ENCODE measurements at regions not wholly inside any gene's neighbourhood (a gene's known extent, or its start where the extent isn't known, plus 50 kb on each side); places are given as distances from the start of the nearest gene placed in this dataset.
"Not testable (repeated sequence)": the region's sequence is repeated elsewhere in the genome, so short reads cannot be mapped to it uniquely, and the experiment has no call there.

DNA sequence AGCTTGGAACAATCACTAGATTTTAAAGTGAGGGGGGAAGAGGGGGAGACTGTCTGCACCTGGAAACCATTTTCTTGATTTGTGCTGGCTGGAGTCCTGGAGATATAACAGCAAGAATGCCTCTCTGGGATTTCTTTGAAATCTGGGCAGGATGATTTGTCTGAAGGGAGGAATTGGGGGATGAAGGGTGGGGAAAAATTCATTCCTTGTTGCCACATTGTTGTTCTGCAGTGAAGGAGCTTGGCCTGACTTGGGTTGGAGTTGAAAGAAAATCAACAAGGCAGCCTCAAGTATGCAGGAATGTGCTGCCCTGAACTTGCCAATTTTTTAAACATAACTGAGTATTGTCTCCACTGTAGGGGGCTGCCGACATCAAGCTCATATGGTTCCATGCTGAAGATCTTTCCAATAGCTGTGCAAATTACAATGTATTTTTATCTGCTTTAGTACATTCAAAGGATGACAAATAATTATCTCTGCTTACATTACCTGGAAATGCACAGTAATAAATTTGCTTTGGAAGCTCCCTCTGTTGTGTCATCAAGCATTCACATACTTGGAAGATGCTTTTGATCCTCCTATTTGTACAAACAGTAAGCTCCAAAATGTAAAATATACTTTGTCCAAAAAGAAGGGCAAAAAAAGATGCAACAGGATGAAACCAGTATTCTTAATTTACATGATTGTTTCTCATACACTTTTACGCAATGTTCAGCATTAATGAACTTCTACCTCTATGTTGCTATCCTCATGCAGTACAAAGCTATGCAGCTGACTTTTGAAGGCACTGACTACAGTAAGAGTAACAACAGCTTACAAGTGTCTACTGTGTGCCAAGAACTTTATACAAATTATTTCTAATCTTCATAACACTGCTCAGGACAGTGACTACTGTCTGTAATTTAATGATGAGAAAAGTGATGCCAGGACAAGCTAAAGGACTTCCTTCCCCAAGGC, 627.9 kb upstream of the KLF12 start:
- FAIRE-seq (no peak), DNase-seq (ENCODE audit: extremely low spot score, insufficient read length, low read depth) (no peak)

DNA sequence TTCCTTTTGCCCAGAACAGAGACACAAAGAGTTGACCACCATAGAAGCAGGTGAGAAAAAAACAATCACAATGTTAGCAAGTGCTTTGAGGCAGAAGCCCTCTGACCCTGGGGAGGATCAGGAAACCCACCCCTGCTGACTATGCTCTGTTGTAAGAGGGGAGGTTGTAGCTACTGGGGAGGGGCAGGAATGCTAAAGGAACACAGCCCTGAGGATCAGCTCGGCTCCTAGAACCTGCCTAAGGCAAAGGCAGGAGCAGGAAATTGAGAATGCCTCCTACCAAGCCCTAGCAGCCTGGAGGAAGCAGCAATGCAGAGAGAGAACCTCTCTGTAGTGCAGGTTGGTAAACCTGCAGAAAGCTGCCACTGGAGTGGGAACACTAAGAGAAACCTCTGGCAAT, 624.0 kb upstream of the KLF12 start:
- FAIRE-seq (no peak), DNase-seq (ENCODE audit: extremely low spot score, insufficient read length, low read depth) (no peak)

DNA sequence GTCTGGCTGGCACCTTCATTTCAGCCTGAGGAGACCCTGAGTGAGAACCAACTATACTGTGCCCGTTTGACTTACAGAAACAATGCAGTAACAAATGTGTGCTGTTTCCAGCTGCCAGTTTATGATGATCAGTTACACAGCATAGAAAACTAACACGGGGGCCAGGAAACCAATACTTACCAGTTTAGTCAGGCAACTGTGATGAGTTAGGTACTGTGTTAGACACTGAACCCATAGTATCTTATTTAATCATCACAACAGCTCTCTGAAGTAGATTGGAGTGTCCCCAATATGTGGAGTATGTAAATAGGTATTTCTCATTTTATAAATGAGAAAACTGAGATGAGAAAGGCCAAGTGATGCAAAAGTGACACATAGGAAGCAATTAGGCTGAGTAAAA, 620.9 kb upstream of the KLF12 start:
- no peak for DNase-seq (ENCODE audit: extremely low spot score, insufficient read length, low read depth)
- FAIRE-seq: no peak

DNA sequence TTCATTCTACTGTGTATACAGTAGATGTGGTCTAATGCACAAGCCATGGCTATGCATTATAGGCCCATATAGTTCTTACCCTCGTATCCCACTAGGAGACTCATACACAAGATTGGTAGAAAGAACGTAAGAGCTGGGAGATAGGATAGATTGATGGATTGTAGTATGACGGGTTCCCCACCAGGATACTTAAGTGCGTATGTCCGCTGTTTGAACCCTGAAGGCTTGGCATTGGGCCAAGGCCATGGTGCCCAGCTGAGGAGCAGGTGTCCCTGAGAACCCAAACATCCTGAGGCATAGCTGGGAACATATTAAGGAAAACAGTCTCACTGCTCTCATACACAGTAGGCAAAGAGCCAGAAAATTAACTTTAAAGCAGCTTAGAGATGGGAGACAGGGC, 617.5 kb upstream of the KLF12 start:
- DNase-seq (ENCODE audit: extremely low spot score, insufficient read length, low read depth) (no peak), FAIRE-seq (no peak)

DNA sequence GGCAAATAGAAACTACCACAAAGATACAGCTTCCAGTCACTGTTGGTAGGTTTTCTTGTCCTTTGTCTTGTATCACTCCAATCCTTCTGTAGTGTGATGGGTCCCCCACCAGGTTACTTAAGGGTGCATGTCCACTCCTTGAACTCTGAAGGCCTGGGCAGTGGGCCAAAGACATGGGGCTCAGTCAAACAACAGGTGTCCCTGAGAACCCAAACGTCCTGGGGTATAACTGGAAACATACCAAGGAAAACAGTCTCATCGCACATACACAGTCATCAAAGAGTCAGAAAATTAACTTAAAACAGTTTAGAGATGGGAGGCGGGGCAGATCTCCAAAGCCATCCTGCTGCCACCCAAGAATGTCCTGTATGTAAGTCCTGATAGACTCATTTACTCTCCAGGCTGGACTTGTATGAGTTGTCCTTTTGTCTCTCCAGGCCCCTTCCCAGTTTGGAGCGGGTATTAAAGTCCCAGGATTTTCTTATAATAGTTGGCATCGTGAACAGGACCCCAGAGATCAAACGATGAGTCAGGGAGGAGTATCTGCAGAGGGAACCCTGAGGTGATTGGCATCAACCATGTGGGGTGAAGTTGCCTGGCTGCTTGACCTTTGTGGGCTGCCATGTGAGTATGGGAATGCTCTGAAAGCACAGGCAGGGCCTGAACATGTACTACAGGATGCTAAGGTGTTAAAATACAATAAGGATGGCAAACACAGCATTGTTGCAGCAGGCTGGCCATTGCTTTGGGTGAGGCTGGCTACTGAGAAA, 613.2 kb upstream of the KLF12 start:
- DNase-seq (ENCODE audit: extremely low spot score, insufficient read length, low read depth): no peak
- FAIRE-seq: no peak

DNA sequence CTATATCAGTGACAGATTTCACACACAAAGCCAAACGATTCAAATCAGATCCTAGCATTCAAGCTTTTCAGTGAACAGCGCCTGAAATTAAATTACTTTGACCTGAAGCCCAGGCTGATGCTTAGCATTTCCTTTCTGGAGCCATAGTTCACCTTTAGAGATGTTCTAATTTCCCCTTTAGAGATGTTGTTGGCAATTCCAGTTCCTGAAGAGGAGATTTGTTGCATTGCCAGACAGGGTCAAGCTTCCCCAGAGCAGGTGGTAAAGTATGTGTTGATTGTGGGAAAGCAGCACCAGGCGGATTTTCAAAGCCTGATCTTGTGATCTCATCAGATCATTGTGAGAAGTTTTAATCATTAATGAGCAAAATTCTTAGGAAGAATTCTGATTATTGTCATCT, 609.8 kb upstream of the KLF12 start:
- FAIRE-seq (no peak), DNase-seq (ENCODE audit: extremely low spot score, insufficient read length, low read depth) (no peak)

DNA sequence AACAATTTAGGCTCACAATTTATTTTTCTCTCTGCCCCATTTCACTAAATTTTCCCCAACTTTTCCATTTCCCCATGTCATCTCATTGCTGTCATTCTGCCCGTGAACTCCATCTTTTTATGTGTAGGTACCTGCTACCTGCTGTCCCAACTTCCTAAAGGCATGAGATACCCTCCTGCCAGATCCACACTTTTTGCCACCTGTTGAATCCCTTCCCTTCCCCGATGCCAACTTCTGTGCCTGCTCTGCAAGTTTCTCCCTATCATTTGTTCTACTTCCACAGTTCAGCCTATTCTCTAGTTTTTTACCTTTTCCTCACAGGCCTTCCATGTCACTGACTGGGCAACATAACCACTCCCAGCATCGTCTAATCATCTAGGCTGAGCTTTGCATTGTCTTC, 607.5 kb upstream of the KLF12 start:
- FAIRE-seq (no peak), DNase-seq (ENCODE audit: extremely low spot score, insufficient read length, low read depth) (no peak)

DNA sequence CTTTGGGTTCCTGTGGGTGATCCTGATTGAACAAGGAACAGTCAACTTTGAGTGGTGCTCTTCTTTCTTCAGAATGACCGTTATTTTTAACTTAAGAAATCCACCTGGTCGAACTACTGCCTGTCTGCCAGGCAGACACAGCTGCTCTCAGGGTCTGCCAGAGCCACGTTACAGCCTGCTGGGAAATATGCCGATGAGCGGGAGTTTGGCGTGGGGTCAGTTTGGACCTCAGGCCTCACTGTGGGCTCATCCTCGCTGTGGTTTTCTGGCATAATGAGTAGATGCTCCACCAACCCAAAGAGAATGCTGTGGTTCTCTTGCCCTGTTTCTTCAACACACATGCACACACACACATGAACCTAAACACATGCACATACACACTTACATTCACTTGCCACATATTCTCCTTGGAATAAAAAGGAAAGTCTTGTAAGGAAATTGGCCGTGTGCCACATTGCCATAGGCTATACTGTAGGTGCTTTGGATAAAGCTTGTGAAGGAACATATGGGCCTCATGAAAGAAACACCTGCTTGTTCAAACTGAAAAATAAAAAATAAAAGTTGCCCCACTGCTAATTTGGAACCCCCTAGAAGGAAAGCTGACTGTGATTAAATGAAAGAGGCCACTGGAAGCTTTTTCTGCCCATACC, 598.7 kb upstream of the KLF12 start:
- no peak for FAIRE-seq

DNA sequence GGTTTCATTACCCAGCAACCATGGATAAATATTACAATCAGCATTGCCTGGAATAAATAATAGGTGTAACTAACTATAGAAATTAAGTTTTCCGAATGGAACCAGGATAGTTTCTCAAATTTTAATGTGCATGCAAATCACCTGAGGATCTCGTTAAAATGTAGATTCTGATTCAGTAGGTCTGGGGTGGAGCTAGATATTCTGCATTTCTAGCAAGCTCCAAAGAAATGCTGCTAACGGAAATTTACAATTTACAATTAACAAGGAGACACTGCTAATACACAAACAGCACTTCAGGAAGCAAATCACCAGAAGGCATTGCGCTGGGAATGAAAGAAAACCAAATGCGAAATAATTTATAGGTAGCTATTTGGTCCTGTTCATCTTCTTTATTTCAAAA, 597.5 kb upstream of the KLF12 start:
- no peak for DNase-seq (ENCODE audit: extremely low spot score, insufficient read length, low read depth)
- no peak for FAIRE-seq

More for the DNA sequence above, 598.7 kb upstream of the KLF12 start:
- DNase-seq (ENCODE audit: extremely low spot score, insufficient read length, low read depth): no peak

DNA sequence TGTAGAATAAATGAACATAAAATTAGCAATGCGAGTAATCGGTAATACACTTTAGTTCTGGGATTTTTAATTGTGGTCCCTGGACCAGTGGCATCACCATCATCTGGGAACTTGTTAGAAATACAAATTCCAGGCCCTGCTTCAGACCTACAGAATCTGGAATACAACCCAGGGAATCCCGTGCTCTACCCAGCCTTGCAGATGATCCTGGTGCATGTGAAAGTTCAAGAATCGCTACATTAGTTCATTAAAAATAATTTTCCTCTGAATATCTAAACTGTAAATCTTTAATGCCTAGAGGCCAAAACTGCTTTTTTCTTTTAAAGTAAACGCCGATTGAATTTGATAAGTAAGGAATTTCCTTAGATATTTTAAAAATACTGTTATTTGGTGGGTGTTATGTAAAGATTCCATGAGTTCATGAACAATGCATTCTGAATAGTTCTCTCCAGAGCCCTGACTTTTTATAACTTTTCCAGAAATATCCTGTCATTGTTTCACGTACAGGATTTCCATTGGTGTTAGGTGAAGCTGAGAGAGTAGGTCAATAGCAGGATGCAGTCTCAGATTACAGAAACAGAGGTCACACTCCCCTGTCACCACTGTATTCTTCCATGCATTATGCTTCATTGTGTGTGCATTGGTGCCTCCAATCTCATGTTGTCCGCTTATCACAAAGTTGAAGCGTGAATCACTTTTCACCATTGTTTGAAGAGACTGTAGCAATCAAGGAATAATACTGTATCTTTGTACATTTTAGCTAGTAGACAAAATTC, 596.5 kb upstream of the KLF12 start:
- FAIRE-seq (no peak), DNase-seq (ENCODE audit: extremely low spot score, insufficient read length, low read depth) (no peak)

DNA sequence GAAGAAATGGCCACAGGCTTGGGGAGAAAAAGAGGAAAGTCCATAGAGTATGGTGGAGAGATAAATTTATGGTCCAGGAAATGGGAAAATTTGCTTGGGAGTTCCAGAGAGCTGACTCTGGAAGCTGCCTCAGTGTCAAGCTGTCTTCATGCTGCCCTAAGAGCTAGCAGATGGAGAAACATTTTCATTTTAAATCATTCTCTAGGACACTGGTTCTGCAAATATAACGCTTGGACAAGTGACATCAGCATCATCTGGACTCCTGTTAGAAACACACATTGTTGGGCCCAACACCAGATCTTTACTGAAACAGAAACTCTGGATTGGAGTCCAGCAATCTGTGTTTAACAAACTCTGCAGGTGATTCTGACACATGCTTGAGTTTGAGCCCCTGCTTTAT, 592.0 kb upstream of the KLF12 start:
- DNase-seq (ENCODE audit: extremely low spot score, insufficient read length, low read depth) (no peak), FAIRE-seq (no peak)

DNA sequence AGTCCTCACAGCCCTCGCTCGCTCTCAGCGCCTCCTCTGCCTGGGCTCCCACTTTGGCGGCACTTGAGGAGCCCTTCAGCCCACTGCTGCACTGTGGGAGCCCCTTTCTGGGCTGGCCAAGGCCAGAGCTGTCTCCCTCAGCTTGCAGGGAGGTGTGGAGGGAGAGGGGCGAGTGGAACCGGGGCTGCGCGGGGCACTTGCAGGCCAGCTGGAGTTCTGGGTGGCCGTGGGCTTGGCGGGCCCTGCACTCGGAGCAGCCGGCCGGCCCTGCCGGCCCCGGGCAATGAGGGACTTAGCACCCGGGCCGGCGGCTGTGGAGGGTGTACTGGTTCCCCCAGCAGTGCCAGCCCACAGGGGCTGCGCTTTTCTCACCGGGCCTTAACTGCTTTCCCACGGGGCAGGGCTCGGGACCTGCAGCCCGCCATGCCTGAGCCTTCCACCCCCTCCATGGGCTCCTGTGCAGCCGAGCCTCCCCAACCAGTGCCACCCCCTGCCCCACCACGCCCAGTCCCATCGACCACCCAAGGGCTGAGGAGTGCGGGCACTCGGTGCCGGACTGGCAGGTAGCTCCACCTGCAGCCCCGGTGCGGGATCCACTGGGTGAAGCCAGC, 584.1 kb upstream of the KLF12 start:
- not testable (repeated sequence) for DNase-seq (ENCODE audit: extremely low spot score, insufficient read length, low read depth); FAIRE-seq

DNA sequence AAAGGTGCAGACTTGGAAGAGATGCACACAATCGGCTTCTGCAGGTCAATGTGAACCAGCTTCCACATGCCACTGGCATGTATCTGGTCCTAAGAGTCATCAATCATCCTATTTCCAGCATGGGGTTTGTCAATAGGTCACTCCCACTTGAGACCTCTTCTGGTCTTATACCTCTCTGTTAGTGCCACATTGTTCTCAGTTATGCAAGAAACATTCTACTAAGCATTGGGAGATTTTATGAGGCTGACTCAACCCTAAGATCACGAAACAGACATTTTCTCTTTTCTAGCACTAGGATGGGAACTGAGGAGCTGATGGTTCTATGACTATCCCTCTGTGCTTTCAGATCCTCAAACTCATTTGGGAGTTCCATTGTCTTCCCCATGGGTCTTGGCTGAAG, 581.5 kb upstream of the KLF12 start:
- no peak for DNase-seq (ENCODE audit: extremely low spot score, insufficient read length, low read depth)
- no peak for FAIRE-seq

DNA sequence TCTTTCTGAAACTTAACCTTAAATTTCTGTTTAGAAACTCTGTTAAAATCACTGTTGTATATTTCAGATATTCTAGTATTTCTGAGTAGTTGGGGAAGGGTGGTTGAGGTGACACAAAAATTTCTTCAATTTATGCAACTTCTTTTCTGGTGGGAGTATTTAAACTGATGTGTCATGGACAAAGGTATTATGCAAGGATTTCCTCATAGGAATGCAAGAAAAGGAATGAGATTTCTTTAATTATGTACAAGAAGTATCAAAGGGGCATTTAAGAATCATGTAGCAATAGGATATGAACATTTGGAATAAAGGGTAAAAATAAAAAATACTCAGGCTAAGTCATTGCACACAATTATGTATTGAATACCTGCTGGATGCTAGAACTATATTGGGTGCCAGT, 575.8 kb upstream of the KLF12 start:
- no peak for FAIRE-seq
- DNase-seq (ENCODE audit: extremely low spot score, insufficient read length, low read depth): no peak

DNA sequence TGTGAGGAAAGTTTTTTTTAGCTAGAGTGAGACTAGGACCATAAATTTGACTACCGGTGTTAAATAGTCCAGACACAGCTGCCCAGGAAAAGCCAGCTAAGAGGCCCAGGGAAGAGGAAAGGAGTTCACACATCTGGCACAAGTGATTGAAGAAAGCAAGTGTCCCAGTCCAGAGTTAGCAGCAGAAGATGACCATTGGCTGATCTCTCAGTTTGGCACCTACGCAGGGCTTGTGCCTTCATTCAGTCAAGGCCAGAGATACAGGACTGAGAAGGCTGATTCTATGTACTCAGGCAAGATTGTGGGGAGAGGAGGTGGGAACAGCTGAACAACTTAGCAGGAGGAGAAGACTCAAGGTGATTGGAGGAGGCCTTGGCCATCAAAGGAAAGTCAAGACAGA, 575.0 kb upstream of the KLF12 start:
- FAIRE-seq (no peak), DNase-seq (ENCODE audit: extremely low spot score, insufficient read length, low read depth) (no peak)

DNA sequence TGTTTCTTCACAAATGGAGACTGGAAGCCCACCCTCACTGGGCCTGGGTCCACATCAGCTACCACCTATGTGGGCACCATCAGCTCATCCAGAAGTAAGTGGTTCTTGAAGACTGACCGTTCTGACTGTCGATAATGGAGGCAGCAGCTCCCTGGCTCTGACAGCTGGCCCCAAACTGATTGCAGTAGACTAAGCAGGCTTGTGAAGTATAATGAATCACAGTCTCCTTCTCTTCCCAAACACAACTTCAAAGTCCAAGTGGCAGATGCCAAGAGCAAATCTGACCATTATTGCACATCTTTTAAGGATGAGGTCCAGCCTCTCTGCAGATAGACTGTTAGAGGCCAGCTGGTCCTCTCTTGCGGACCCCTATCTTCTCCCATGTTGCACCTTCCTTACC, 574.4 kb upstream of the KLF12 start:
- DNase-seq (ENCODE audit: extremely low spot score, insufficient read length, low read depth): no peak
- FAIRE-seq: no peak

DNA sequence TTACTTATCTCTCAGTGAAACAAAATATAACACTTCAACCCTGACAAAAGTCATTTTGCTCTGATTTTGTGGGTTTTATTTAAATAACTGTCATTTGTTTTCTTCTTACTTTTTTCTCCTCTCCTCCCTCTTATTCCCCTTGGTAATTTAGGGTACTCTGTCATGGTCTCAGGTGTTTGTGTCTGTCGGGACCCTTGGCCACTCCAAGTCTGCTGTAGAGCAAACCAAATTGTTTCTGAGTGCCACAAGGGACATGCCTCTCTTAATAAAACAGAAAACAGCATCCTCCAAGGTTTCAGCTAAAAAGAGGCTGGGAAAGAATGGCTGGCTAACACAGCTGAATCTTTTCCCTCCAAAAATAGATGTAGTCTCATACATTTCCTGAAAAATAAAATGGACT, 573.1 kb upstream of the KLF12 start:
- FAIRE-seq (no peak), DNase-seq (ENCODE audit: extremely low spot score, insufficient read length, low read depth) (no peak)

DNA sequence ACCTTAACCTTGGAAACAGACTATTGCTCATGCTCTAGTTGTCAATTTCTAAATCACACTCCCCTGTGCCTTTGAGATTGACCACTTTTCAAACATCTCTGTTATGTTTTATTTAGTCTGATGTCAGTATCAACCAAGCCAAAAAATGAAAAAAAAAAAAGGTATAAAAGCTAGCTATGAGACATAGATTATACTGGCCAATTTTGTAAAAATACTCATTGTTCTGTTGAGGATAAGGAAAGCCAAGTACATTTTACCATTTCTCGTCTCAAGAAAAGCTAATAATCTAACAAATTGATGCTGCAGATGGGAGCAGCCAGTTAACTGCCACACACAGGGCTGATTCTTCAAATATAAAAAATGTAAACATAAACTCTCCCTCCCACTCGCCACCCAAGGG, 572.6 kb upstream of the KLF12 start:
- no peak for FAIRE-seq

DNA sequence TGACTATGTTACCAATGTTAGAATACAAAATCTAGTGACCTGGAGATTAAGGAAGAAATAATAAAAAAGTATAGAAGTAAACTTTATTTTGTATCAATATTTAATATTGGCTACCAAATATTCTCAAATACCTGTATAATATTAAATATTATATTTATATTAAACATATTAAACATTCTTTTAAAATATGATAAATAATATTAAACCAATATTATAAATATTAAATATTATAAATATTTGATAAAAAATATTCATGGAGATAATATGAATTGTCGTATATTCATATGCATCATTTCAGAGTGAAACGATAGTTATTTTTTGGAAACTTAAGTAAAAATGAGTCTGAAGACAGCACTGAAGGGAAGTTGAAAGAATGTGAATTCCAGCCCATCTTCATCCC, 571.2 kb upstream of the KLF12 start:
- FAIRE-seq (no peak), DNase-seq (ENCODE audit: extremely low spot score, insufficient read length, low read depth) (no peak)

More for the DNA sequence above, 572.6 kb upstream of the KLF12 start:
- DNase-seq (ENCODE audit: extremely low spot score, insufficient read length, low read depth): no peak
